Choroid plexus epithelial cell (primary cell): ENCODE measurements at regions not wholly inside any gene's neighbourhood (a gene's known extent, or its start where the extent isn't known, plus 50 kb on each side); places are given as distances from the start of the nearest gene placed in this dataset.
"Not testable (repeated sequence)": the region's sequence is repeated elsewhere in the genome, so short reads cannot be mapped to it uniquely, and the experiment has no call there.

Source experiments
- DNase-seq: peaks from one replicate; pipeline ENCODE4 v3.0.0-alpha.2; 2010; ENCODE audit warnings: low read depth
- H3K4me3 ChIP-seq: 2 replicates; pipeline ENCODE4 v1.5.1; 2011; ENCODE audit warnings: low read depth, mild to moderate bottlenecking, control low read depth, low read length, moderate library complexity
- CTCF ChIP-seq: conservative IDR thresholded peaks from 2 replicates; pipeline ENCODE4 v1.5.1; 2011; ENCODE audit warnings: low read depth, mild to moderate bottlenecking, control low read depth, inconsistent platforms, low read length, moderate library complexity

- DNase-seq: no peak
- TF ChIP-seq CTCF: no peak
- no peak overlapping the region for H3K4me3 ChIP-seq
These were observed 259.5 kb upstream of the PKP2 start for GRCh38 chr12:33156042-33156441.

GRCh38 chr12:33147292-33147691, 250.7 kb upstream of the PKP2 start:
- DNase-seq, H3K4me3 ChIP-seq: not testable (repeated sequence)

GRCh38 chr12:33129500-33129899, 232.9 kb upstream of the PKP2 start:
- H3K4me3 ChIP-seq: no peak overlapping the region
- DNase-seq: no peak
- TF ChIP-seq CTCF: no peak

- TF ChIP-seq CTCF: no peak
These were observed 229.2 kb upstream of the PKP2 start for GRCh38 chr12:33125755-33126154.

GRCh38 chr12:33116284-33116683, 219.7 kb upstream of the PKP2 start:
- DNase-seq: no peak
- no peak for TF ChIP-seq CTCF
- H3K4me3 ChIP-seq: no peak overlapping the region

More at GRCh38 chr12:33125755-33126154, 229.2 kb upstream of the PKP2 start:
- H3K4me3 ChIP-seq: no peak overlapping the region
- no peak for DNase-seq

- no peak for TF ChIP-seq CTCF
- no peak overlapping the region for H3K4me3 ChIP-seq
- no peak for DNase-seq
These were observed 219.1 kb upstream of the PKP2 start for GRCh38 chr12:33115716-33116115.

- no peak overlapping the region for H3K4me3 ChIP-seq
- TF ChIP-seq CTCF: no peak
- DNase-seq: no peak
These were observed 215.3 kb upstream of the PKP2 start for GRCh38 chr12:33111850-33112249.

GRCh38 chr12:33107827-33108226, 211.2 kb upstream of the PKP2 start:
- not testable (repeated sequence) for DNase-seq

More at GRCh38 chr12:33107827-33108226, 211.2 kb upstream of the PKP2 start:
- not testable (repeated sequence) for H3K4me3 ChIP-seq
